ENCODE measurements at regions not wholly inside any gene's neighbourhood (a gene's known extent, or its start where the extent isn't known, plus 50 kb on each side); places are given as distances from the start of the nearest gene placed in this dataset.
"Not testable (repeated sequence)": the region's sequence is repeated elsewhere in the genome, so short reads cannot be mapped to it uniquely, and the experiment has no call there.

- no peak for DNase-seq (ENCODE audit: low spot score)
These were observed 349.8 kb downstream of the IPO8 start for GRCh38 chr12:30345744-30346471.

- DNase-seq (ENCODE audit: low spot score): no peak
These were observed 365.1 kb downstream of the IPO8 start for GRCh38 chr12:30330565-30330964.

GRCh38 chr12:30329281-30329680, 366.4 kb downstream of the IPO8 start:
- no peak for DNase-seq (ENCODE audit: low spot score)

- DNase-seq (ENCODE audit: low spot score): no peak
These were observed 372.7 kb downstream of the IPO8 start for GRCh38 chr12:30323008-30323407.

- no peak for DNase-seq (ENCODE audit: low spot score)
These were observed 375.1 kb downstream of the IPO8 start for GRCh38 chr12:30320561-30320960.

GRCh38 chr12:30314506-30315100, 381.1 kb downstream of the IPO8 start:
- DNase-seq (ENCODE audit: low spot score): no peak

- no peak for DNase-seq (ENCODE audit: low spot score)
These were observed 387.5 kb downstream of the IPO8 start for GRCh38 chr12:30308010-30308717.

- DNase-seq (ENCODE audit: low spot score): no peak
These were observed 391.1 kb downstream of the IPO8 start for GRCh38 chr12:30304528-30304927.

GRCh38 chr12:30301291-30301690, 394.4 kb downstream of the IPO8 start:
- no peak for DNase-seq (ENCODE audit: low spot score)

GRCh38 chr12:30296486-30296885, 399.2 kb downstream of the IPO8 start:
- DNase-seq (ENCODE audit: low spot score): no peak

GRCh38 chr12:30286345-30286926, 409.2 kb downstream of the IPO8 start:
- peak; percentile 11 for DNase-seq (ENCODE audit: low spot score)

- DNase-seq (ENCODE audit: low spot score): no peak
These were observed 417.3 kb downstream of the IPO8 start for GRCh38 chr12:30278401-30278800.

GRCh38 chr12:30272515-30272914, 423.2 kb downstream of the IPO8 start:
- not testable (repeated sequence) for DNase-seq (ENCODE audit: low spot score)

GRCh38 chr12:30269496-30269895, 426.2 kb downstream of the IPO8 start:
- no peak for DNase-seq (ENCODE audit: low spot score)

GRCh38 chr12:30268041-30268440, 427.6 kb downstream of the IPO8 start:
- no peak for DNase-seq (ENCODE audit: low spot score)

GRCh38 chr12:30263434-30263833, 432.2 kb downstream of the IPO8 start:
- no peak for DNase-seq (ENCODE audit: low spot score)

- no peak for DNase-seq (ENCODE audit: low spot score)
These were observed 438.1 kb downstream of the IPO8 start for GRCh38 chr12:30257618-30258017.

GRCh38 chr12:30251546-30251945, 444.1 kb downstream of the IPO8 start:
- no peak for DNase-seq (ENCODE audit: low spot score)

GRCh38 chr12:30243426-30243825, 452.2 kb downstream of the IPO8 start:
- DNase-seq (ENCODE audit: low spot score): no peak

GRCh38 chr12:30219047-30219446, 435.3 kb upstream of the TMTC1 start:
- no peak for DNase-seq (ENCODE audit: low spot score)

GRCh38 chr12:30218073-30218472, 434.3 kb upstream of the TMTC1 start:
- DNase-seq (ENCODE audit: low spot score): no peak

- no peak for DNase-seq (ENCODE audit: low spot score)
These were observed 429.4 kb upstream of the TMTC1 start for GRCh38 chr12:30213166-30213565.

GRCh38 chr12:30211743-30212142, 428.0 kb upstream of the TMTC1 start:
- DNase-seq (ENCODE audit: low spot score): no peak

Data from kidney tubule cell (primary cell).